Stomach (tissue), 4 donors: ENCODE measurements at regions not wholly inside any gene's neighbourhood (a gene's known extent, or its start where the extent isn't known, plus 50 kb on each side); places are given as distances from the start of the nearest gene placed in this dataset.

ENCODE experiments used
- EP300 ChIP-seq: sonication (generic); formaldehyde crosslinking; IDR thresholded peaks from one replicate; pipeline ENCODE4 v1.6.1; 2017; ENCODE audit warnings: antibody characterized with exemption
- POLR2A ChIP-seq, 4 donors: fragments of 450-650 bp; IDR thresholded peaks; one replicate each; pipeline ENCODE4 v1.6.1; 2016; ENCODE audit warnings: antibody characterized with exemption in 4 of 4, control low read depth in 2 of 4, mild to moderate bottlenecking in 1 of 4, moderate library complexity in 1 of 4
- TF ChIP-seq, protein P1 (sequence below), 7 experiments: fragments of 450-650 bp in 4 of 7; fragments of 200-600 bp in 3 of 7; sonication (generic) in 3 of 7; IDR thresholded peaks; one replicate each; pipeline ENCODE4 v1.5.1; 2016 to 2019; ENCODE audit warnings: antibody characterized with exemption in 7 of 7, control low read depth in 2 of 7, mild to moderate bottlenecking in 1 of 7

DNA sequence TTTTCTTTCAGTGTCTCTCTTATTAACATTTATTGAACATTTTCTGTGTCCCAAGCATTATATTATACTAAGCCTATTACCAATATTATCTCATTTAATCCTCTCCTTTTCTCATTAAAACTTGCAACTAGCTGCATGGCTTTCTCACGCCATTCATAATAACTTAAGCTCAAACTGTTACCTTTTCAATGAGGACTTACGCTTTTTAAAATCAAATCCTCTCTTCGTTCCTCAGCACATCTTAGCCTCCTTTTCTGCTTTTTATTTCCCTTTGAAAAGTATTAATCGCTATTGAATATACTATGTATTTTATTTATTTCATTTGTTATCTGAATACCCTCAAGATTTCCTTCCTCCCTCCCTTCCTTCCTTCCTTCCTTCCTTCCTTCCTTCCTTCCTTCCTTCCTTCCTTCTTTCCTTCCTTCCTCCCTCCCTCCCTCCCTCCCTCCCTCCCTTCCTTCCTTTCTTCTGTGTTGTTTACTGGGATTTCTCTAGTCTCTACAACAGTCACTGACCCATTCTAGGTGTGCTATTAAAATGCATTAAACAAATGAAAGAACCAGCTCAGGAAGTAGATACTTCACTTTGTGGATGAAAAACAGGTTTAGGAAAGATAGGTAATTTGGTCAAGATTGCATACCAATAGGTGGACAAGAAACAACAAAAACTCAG, 294.1 kb upstream of the TUT7 start:
- TF ChIP-seq, protein P1, sequence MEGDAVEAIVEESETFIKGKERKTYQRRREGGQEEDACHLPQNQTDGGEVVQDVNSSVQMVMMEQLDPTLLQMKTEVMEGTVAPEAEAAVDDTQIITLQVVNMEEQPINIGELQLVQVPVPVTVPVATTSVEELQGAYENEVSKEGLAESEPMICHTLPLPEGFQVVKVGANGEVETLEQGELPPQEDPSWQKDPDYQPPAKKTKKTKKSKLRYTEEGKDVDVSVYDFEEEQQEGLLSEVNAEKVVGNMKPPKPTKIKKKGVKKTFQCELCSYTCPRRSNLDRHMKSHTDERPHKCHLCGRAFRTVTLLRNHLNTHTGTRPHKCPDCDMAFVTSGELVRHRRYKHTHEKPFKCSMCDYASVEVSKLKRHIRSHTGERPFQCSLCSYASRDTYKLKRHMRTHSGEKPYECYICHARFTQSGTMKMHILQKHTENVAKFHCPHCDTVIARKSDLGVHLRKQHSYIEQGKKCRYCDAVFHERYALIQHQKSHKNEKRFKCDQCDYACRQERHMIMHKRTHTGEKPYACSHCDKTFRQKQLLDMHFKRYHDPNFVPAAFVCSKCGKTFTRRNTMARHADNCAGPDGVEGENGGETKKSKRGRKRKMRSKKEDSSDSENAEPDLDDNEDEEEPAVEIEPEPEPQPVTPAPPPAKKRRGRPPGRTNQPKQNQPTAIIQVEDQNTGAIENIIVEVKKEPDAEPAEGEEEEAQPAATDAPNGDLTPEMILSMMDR (IDR thresholded peaks at IDR 0.05), result no peak
- TF ChIP-seq EP300 (no peak), POLR2A (IDR thresholded peaks at IDR 0.05) (no peak)
